Activated CD8-positive, alpha-beta memory T cell treated with anti-CD3 and anti-CD28 coated beads, Interleukin-2, amount 50 U/mL, for 1 hour (primary cell): ENCODE measurements at regions not wholly inside any gene's neighbourhood (a gene's known extent, or its start where the extent isn't known, plus 50 kb on each side); places are given as distances from the start of the nearest gene placed in this dataset.

Source experiments
- DNase-seq: peaks from one replicate; pipeline ENCODE4 v3.0.0-alpha.2; 2020; ENCODE audit errors: extremely low read depth

DNA sequence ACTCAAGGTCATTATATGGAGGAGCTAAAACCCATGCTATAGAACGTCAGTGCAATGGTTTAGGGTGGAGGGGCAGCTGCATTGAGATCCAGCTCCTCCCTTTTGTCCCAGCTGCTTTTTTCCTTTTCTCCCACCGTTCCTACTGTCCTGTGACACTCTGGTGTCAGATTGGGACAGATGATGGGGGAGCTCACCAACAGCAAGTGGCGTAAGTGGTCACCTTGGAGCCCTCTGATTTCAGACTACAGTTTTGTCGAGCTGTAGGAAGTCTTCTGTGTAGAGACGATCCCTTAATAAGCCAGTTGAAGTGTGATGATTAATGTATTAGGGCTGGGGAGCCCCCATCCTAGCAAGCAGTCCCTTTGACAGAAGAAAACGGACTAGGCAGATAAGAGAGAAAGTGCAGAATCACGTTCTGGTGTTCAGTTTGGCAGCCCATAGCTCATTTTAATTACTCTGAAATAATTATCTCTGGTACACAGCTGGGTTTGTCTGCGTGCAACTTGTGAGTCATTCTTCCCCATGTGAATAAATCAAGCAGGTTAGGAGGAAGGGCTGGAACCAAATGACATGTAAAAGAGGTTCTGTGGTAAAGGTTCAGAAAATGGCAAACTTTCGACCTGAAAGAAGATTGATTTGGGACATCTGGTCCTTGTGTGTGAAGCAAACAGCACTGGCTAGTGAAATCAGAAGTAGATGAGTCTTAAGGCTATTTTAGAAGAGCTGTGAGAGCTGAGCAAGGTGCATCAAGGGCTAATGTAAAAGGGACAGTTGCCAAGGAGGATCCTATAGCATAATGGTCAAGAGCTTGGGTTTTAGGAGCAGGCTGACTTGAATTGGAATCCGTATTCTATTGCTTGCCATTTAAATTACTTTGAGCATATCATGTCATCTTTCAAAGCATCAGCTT lies 241.4 kb downstream of the EDEM1 start:
- no peak for DNase-seq

DNA sequence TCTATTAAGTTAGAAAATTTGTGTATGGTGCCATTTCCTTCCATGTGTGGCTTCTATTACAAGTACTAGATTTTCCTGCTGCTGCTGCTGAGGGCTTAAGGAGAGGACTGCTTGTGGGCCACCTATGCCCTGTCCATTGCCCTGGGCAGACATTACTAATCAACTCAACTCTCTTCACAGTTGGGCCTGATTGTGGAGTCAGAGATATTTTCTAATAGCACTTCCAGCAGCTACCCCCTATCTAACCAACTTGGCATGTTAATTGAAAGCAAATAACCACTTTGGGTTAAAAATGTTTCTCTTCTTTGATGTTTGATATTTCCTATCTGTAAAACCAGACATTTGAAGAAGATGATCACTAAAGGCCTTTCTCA lies 242.0 kb downstream of the EDEM1 start:
- no peak for DNase-seq

GRCh38 chr3:5430701-5431100 lies 243.2 kb downstream of the EDEM1 start:
- DNase-seq: no peak

GRCh38 chr3:5431146-5431545 lies 243.6 kb downstream of the EDEM1 start:
- no peak for DNase-seq

DNA sequence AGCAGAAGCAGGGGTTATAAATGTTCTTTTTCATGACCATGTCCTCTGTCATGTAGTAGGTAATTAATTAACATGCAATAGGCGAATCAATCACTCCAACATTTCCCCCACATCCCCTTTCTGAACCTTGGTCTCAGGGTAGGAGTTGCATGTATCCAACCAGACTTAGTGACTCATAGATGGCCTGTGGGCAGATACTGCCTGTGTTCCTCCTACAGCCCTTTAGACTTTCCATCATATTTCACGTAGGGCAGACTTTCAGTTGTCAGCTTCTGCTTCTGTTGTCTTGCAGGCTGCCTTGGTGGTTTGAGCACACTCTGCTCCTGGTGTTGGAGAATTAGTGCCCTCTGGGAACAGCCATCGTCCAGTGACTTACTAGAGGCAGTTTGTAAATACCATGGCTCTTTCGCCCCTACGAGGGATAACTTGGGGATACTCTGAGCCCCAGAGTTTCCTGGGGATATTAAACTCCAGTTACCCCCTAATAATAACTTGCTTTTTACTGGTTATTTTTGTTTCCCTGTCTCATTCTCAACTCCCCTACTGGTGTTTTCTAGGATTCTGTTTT lies 244.4 kb downstream of the EDEM1 start:
- no peak for DNase-seq

DNA sequence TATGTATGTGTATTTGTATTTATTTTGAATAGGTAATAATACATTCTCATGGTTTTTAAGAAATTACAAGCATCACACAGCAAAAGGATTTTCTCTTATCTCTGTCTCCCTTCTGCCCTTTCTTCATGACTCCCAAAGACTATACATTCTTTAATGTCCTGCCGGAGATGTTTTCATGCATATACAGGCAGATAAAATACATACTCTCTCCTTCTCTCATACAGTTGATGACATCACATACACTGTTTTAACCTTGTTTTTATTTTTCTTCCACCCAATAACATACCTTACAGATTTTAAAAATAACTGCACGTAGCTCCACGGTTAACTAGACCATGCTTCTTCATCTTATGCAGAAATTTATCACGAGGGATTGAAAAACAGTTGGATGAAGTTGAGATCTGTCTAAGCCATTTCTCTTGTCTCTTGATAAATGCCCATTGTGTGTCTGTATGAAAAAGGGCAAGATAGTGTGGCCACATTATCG lies 249.8 kb downstream of the EDEM1 start:
- no peak for DNase-seq

DNA sequence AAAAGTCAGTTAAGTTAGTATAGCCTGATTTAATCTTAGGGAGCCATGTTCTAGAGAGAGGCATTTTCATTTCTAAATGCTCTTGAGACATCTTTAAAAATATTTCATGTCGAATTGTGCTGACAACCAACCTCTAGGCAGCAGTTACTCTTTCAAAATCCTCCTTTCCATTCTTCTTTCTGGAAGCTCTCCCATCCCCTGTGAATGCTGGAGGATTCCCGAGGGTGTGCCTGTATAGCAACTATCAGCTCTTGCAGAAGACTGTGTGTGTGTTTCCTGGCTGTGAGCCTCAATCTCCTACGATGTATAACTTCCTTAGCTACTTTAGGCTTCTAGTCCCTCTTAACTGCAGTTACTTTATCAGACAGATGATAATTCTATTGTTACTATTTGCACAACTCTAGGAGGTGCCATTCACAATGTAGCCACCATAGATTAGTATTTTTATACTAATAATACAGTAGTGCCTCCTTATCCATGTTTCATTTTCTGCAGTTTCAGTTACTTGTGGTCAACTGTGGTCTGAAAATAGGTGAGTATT lies 250.3 kb downstream of the EDEM1 start:
- DNase-seq: no peak

- DNase-seq: no peak
Observed at GRCh38 chr3:5441401-5441800, 253.9 kb downstream of the EDEM1 start.

DNA sequence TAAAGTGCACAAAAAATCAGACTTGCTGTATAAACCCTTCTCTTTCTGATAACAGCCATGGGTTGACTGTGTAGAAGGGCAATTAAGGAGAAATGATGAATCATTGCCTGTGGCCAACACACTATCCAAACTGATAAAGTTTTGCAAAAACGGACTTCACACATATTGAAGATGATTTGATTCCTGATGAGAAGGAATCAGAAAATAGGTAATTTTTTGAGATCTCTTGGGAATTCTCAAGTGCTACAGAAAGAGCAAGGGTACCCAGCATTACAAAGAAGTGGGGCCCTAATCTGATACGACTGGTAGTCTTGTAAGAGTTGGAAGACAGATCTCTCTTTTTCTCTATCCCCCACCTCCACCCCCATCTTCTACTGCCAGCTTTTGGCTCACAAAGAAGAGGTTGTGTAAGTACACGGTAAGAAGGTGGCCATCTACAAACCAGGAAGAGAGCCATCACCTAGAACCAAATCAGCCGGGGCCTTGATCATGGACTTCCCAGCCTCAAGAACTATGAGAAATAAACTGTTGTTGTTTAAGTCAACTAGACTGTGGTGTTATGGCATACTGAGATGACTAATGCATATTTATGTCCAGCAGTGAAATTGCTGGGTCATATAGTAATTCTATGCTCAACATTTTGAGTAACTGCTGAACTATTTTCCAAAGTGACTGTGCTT lies 254.7 kb downstream of the EDEM1 start:
- no peak for DNase-seq

DNA sequence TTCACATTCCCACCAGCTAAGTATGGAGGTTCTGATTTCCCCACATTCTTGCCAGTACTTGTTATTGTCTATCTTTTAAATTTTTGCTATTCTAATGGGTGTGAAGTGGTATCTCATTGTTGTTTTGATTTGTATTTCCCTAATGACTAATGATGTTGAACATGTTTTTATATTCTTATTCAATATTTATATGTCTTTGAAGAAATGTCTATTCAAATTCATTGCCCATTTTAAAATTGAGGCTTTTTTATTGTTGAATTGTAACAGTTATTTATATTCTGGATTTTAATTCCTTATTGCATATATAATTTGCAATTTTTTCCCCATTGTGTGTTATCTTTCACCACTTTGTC lies 255.3 kb downstream of the EDEM1 start:
- no peak for DNase-seq

GRCh38 chr3:5444253-5444652 lies 256.7 kb downstream of the EDEM1 start:
- DNase-seq: no peak

DNA sequence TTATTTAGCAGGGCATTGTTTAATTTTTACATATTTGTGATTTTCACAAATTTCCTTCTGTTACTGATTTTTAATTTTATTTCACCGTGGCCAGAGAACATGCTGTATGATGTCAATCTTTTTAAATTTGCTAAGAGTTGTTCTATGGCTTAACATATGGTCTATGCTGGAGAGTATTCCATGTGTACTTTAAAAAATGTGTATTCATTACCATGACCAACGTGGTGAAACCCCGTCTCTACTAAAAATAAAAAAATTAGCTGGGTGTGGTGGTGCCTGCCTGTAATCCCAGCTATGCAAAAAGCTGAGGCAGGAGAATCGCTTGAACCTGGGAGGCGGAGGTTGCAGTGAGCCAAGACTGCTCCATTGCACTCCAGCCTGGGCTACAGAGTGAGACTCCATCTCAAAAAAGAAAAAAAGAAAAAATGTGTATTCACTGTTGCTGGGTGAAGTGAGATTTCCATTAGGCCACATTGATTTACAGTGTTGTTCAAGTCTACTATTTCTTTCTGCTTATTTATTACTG lies 258.2 kb downstream of the EDEM1 start:
- no peak for DNase-seq

DNA sequence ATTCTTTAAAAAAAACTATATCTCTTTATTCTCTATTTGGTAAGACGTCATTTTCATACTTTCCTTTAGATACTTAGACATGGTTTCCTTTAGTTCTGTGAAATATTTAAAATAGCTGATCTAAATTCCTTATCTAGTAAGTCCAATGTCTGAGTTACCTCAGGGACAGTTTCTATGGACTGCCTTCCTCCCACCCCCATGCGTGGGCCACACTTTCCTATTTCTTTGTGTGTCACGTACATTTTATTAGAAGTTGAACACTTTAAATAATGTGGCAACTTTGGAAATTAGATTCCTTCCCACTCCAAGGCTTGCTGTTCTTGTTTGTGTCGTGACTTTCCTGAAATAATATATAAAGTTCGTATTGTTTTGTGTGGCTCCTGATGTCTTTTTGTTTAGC lies 260.7 kb downstream of the EDEM1 start:
- no peak for DNase-seq

DNA sequence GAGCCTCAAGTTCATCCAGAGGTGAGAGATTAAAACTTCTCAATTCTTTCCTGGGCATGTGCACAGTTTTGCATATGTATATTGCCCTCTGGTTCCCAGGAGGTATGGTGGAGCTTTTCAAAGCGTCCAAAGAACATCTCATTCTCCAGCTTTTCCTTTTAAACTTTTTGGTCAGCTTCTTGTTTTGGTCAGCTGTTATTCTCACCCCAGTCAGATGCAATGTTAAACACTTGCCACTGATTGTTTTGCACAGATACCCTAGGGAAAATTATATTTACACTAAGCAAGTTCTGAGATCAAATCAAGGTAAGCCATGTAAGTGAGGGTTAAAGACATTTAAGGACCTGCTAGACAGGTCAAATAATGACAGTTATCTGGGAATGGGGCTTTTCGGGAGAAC lies 261.3 kb downstream of the EDEM1 start:
- DNase-seq: no peak

- no peak for DNase-seq
Observed at GRCh38 chr3:5456199-5456598, 268.7 kb downstream of the EDEM1 start.

DNA sequence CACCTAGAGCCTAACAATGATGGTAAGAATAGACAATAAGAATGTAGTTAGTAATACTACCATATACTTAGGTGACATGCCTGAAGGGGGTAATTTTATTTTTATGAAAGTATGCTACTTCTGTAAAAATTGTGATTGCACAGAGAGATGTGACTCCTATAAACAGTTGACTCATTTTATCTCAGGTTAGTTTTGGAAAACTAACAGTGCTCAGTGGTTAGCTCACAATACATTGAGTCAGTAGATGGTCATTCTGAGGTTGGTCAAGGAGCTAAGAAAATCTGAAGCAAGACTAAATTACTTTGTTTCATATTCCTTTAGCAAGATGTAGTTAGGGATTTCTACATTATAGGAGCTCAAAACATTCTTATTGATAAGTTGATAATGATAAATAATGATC lies 271.0 kb downstream of the EDEM1 start:
- no peak for DNase-seq

DNA sequence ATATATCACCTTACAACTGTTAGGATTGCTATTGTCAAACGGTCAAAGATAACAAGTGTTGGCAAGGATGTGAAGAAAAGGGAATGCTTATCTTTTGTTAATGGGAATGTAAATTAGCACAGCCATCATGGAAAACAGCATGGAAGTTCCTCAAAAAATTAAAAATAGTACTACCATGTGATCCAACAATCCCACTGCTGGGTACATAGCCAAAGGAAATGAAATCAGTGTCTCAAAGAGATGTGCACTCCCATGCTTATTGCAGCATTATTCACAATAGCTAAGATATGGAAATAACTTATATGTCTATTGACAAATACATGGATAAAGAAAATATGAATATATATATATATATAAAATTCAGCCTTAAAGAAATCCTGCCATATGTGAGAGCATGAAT lies 274.6 kb downstream of the EDEM1 start:
- DNase-seq: no peak

DNA sequence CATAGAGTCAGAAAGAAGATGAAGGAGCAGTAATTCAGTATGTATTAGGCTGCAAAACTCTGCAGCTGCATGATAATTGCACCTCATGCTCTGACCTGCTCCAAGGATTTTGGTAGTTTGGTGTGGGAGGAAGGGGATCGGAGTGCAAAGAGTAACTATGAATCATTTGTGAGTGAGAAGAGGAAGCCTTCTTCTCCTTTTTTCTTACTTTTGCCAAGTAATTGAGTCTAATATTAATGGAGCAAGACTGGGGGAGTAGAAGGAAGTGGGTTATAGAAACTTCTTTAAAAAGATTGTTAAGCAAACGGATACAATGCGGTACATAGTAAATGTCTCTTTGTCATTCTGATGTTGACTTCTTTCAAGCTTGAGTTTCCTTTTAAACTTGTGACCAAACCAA lies 276.5 kb downstream of the EDEM1 start:
- DNase-seq: no peak

GRCh38 chr3:5464649-5465048 lies 277.1 kb downstream of the EDEM1 start:
- no peak for DNase-seq

DNA sequence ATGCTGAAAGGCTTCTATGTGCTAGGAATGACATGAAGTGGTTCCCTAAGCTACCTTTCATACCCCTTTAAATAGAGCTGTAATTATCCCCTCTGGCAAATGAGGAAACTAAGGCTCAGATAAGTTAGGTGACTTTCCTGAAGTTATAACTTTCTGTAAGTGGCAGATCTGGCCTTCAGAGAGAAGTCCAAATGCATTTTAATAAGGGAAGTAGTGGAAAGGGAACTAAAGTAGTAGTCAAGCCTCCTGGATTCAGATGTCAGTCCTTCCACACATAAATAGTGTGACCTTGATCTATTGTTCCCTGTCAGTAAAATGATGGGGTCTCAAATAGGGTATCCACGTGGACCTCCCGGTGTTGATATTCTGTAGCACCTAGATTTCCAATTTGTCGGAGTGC lies 277.7 kb downstream of the EDEM1 start:
- DNase-seq: no peak

- DNase-seq: no peak
Observed at GRCh38 chr3:5466065-5466464, 278.6 kb downstream of the EDEM1 start.

DNA sequence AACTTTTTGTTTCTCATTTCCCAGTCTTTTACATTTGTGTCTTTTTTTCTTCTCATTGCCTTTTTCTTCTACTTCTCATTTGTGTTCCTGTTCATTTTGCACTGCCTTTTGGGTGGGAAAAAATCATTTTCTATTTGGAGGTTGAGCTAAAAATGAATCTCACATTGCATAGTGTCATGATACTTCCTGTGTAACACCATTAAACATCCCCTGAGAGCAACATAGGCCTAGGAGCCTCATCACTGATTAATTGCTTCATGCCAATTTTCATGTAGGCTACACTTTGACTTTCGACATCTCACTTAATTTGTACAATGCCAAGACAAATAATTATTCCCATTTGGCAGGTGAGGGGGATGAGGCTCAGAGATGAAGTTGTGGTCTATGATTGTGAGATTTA lies 279.2 kb downstream of the EDEM1 start:
- no peak for DNase-seq
